WTC11 (cell line): ENCODE measurements at regions not wholly inside any gene's neighbourhood (a gene's known extent, or its start where the extent isn't known, plus 50 kb on each side); places are given as distances from the start of the nearest gene placed in this dataset.

Source experiments
- ETV6 ChIP-seq: sonication (generic); formaldehyde crosslinking; IDR thresholded peaks from 2 replicates; pipeline ENCODE4 v1.8.1; 2022; ENCODE audit warnings: mild to moderate bottlenecking, missing genetic modification reagents
- FOXJ3 ChIP-seq: sonication (generic); formaldehyde crosslinking; IDR thresholded peaks from 2 replicates; pipeline ENCODE4 v1.9.0; 2021; ENCODE audit warnings: missing genetic modification reagents, mild to moderate bottlenecking, borderline replicate concordance
- TF ChIP-seq, protein P1 (sequence below): fragments of 200-600 bp; IDR thresholded peaks from 2 replicates; pipeline ENCODE4 v1.8.0; 2022; ENCODE audit warnings: antibody characterized with exemption

DNA sequence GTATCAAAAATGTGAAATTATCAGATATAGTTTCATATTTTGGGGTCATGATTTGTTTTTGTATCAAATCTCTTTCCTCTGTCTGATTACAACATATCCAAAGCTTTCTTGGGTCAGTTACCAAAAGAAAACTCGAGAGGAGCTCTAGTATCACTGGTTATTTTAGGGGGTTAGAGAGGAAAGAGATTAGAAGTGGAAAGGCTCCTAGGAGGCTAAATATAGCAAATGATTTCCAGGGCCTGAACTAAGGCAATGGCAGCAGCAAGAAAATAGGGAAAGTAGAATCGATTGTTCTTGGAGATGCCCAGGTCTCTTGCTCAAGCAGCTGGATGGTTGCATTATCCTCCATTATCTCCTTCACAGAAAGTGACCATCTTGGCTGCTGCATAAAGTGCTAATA, 72.9 kb downstream of the NHLRC3 start:
- TF ChIP-seq ETV6 (no peak), FOXJ3 (CRISPR knock-in tag) (no peak)
- TF ChIP-seq, protein P1, sequence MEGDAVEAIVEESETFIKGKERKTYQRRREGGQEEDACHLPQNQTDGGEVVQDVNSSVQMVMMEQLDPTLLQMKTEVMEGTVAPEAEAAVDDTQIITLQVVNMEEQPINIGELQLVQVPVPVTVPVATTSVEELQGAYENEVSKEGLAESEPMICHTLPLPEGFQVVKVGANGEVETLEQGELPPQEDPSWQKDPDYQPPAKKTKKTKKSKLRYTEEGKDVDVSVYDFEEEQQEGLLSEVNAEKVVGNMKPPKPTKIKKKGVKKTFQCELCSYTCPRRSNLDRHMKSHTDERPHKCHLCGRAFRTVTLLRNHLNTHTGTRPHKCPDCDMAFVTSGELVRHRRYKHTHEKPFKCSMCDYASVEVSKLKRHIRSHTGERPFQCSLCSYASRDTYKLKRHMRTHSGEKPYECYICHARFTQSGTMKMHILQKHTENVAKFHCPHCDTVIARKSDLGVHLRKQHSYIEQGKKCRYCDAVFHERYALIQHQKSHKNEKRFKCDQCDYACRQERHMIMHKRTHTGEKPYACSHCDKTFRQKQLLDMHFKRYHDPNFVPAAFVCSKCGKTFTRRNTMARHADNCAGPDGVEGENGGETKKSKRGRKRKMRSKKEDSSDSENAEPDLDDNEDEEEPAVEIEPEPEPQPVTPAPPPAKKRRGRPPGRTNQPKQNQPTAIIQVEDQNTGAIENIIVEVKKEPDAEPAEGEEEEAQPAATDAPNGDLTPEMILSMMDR, result no peak
